ENCODE measurements at regions not wholly inside any gene's neighbourhood (a gene's known extent, or its start where the extent isn't known, plus 50 kb on each side); places are given as distances from the start of the nearest gene placed in this dataset.

DNA sequence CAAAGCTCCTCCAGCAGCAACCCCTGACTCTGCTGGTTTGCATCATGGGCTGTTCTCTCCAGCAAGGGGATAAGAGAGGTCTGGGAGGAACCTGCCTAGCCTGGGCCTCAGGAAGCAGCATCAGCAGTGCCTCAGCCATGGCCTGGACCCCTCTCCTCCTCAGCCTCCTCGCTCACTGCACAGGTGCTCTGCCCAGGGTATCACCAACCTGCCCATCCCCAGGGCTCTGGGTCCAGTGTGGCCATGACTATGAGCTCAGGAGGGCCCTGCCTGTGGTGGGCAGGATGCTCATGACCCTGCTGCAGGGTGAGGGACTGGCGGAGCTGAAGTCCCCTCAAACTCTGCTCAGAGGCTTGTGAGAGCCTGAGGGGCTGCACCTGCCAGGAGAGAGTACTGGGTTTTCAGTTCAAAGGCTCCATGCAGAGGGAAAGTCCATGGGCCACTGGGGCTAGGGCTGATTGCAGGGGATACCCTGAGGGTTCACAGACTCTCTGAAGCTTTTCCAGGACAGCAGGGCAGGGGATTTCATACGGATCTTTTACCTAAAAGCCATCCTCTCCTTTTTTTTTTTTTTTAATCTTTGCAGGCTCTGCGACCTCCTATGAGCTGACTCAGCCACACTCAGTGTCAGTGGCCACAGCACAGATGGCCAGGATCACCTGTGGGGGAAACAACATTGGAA is 115.8 kb upstream of the IGLL5 start:
- TF ChIP-seq, protein P1, sequence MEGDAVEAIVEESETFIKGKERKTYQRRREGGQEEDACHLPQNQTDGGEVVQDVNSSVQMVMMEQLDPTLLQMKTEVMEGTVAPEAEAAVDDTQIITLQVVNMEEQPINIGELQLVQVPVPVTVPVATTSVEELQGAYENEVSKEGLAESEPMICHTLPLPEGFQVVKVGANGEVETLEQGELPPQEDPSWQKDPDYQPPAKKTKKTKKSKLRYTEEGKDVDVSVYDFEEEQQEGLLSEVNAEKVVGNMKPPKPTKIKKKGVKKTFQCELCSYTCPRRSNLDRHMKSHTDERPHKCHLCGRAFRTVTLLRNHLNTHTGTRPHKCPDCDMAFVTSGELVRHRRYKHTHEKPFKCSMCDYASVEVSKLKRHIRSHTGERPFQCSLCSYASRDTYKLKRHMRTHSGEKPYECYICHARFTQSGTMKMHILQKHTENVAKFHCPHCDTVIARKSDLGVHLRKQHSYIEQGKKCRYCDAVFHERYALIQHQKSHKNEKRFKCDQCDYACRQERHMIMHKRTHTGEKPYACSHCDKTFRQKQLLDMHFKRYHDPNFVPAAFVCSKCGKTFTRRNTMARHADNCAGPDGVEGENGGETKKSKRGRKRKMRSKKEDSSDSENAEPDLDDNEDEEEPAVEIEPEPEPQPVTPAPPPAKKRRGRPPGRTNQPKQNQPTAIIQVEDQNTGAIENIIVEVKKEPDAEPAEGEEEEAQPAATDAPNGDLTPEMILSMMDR (IDR thresholded peaks at IDR 0.05) = no peak
- no peak for TF ChIP-seq POLR2A (IDR thresholded peaks at IDR 0.05)
